SU-DHL-6 (cell line): ENCODE measurements at regions not wholly inside any gene's neighbourhood (a gene's known extent, or its start where the extent isn't known, plus 50 kb on each side); places are given as distances from the start of the nearest gene placed in this dataset.

ENCODE experiments used
- EZH2phosphoT487 ChIP-seq: fragments of 200-600 bp; sonication (generic), shearing (Covaris generic); conservative IDR thresholded peaks from 2 replicates; pipeline ENCODE4 v1.6.1; 2018; ENCODE audit warnings: mild to moderate bottlenecking, antibody characterized with exemption, low read length, moderate library complexity, mixed read lengths
- TF ChIP-seq, protein P1 (sequence below): fragments of 200-600 bp; sonication (generic); IDR thresholded peaks from one replicate; pipeline ENCODE4 v1.5.1; 2017; ENCODE audit warnings: antibody characterized with exemption, mild to moderate bottlenecking, low read length, moderate library complexity; ENCODE audit not compliant: insufficient read depth, poor library complexity, severe bottlenecking

DNA sequence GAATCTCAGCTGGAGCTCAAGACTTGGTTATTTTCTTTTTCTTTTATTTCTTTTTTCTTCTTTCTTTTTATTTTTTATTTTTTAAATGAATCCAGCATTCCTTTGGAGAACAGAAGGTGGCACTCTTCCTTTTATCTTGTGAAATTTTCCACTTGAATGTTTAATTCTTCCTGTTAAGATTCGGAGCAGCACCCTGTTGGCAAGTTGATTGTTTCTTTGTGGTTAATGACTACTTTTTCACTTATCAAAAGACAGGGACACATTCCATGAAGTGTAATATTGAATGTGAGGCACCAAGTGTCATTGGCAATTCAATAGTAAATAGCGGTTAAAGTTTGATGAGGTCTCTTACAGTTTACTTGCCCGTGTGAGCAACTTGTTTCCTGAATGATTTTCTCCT lies 240.5 kb upstream of the CHD1 start:
- TF ChIP-seq, protein P1, sequence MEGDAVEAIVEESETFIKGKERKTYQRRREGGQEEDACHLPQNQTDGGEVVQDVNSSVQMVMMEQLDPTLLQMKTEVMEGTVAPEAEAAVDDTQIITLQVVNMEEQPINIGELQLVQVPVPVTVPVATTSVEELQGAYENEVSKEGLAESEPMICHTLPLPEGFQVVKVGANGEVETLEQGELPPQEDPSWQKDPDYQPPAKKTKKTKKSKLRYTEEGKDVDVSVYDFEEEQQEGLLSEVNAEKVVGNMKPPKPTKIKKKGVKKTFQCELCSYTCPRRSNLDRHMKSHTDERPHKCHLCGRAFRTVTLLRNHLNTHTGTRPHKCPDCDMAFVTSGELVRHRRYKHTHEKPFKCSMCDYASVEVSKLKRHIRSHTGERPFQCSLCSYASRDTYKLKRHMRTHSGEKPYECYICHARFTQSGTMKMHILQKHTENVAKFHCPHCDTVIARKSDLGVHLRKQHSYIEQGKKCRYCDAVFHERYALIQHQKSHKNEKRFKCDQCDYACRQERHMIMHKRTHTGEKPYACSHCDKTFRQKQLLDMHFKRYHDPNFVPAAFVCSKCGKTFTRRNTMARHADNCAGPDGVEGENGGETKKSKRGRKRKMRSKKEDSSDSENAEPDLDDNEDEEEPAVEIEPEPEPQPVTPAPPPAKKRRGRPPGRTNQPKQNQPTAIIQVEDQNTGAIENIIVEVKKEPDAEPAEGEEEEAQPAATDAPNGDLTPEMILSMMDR, result no peak
- no peak for TF ChIP-seq EZH2phosphoT487
